ENCODE measurements at regions not wholly inside any gene's neighbourhood (a gene's known extent, or its start where the extent isn't known, plus 50 kb on each side); places are given as distances from the start of the nearest gene placed in this dataset.

DNA sequence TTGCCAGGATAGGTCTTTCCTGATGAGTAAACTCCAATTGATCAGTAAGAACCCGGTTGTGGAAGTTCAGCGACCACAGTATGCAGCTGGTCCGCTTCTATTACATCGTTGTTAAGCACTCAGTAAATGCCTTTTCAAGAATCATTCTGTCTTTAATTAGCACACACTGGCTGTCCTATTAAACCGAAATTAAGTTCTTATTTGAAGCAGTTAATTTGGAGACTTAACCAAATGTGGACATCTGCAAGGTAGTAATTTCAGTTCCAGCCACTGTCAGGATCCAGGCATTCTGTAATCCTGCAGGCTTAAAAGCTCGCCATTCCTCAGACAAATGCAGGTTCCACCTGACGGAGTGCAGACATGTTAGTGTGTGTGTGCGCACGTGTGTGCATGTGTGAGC is 254.6 kb downstream of the IRX2 start:
- FAIRE-seq (no peak), DNase-seq (ENCODE audit: insufficient read length, low spot score) (no peak)
- TF ChIP-seq, protein P1, sequence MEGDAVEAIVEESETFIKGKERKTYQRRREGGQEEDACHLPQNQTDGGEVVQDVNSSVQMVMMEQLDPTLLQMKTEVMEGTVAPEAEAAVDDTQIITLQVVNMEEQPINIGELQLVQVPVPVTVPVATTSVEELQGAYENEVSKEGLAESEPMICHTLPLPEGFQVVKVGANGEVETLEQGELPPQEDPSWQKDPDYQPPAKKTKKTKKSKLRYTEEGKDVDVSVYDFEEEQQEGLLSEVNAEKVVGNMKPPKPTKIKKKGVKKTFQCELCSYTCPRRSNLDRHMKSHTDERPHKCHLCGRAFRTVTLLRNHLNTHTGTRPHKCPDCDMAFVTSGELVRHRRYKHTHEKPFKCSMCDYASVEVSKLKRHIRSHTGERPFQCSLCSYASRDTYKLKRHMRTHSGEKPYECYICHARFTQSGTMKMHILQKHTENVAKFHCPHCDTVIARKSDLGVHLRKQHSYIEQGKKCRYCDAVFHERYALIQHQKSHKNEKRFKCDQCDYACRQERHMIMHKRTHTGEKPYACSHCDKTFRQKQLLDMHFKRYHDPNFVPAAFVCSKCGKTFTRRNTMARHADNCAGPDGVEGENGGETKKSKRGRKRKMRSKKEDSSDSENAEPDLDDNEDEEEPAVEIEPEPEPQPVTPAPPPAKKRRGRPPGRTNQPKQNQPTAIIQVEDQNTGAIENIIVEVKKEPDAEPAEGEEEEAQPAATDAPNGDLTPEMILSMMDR (IDR thresholded peaks at IDR 0.05; ENCODE audit: insufficient read depth, missing control alignments) = no peak

DNA sequence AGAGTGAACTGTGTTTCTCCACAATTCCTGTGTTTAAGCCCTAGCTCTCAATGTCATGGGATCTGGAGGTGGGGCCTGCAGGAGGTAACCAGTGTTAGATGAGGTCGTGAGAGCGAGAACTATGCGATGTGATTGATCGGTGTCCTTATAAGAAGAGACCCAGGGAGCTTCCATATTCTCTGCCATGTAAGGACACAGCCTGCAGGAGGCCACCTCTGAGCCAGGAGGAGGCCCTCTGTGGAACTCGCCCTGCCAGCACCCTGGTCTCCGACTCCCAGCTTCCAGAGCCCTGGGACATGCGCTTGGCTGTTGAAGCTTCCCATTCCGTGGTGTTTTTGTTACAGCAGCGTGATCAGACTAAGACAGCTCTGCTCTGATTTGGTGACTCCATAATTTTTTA is 255.4 kb downstream of the IRX2 start:
- TF ChIP-seq, protein P1 (IDR thresholded peaks at IDR 0.05; ENCODE audit: insufficient read depth, missing control alignments) = no peak
- FAIRE-seq (no peak), DNase-seq (ENCODE audit: insufficient read length, low spot score) (no peak)

DNA sequence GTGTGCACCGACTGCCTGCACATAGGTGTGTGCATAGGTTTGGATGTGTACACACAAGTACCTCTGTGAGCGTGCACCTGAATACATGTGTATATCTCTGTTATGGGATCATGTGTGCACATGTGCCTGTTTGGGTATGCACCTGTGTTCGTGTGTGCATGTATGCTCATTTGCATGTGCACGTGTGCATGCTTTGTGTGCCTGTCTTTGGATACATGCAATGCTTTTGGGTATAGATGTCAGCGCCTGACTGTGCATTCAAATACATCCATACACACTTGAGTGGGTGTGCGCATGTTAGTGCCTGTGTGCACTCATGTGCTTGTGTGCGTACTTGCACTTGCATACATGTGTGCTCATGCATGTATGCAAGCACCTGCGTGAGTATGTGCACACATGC is 258.1 kb downstream of the IRX2 start:
- no peak for FAIRE-seq

DNA sequence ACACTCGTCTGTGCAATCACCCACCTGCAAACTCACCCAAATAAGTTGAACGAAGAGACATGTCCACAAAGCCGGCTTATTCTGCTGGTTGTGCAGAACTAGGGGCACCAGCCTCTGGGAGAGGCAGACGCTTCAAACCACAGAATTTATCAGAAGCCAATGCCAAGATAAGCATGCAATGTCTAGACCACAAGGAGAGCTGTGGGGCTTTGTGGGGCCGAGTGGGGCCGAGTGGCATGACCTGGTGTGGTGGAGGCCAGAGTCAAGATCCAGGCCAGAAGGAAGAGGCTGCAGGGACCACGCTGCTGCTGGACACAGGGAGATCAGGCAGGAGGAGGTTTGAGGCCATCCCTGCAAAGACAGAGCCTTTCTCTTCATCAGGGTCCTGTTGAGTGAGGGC is 259.0 kb downstream of the IRX2 start:
- FAIRE-seq = no peak
- DNase-seq (ENCODE audit: insufficient read length, low spot score) = no peak
- TF ChIP-seq, protein P1 (IDR thresholded peaks at IDR 0.05; ENCODE audit: insufficient read depth, missing control alignments) = no peak

More for the DNA sequence above, 258.1 kb downstream of the IRX2 start:
- no peak for DNase-seq (ENCODE audit: insufficient read length, low spot score)
- TF ChIP-seq, protein P1 (IDR thresholded peaks at IDR 0.05; ENCODE audit: insufficient read depth, missing control alignments) = no peak

DNA sequence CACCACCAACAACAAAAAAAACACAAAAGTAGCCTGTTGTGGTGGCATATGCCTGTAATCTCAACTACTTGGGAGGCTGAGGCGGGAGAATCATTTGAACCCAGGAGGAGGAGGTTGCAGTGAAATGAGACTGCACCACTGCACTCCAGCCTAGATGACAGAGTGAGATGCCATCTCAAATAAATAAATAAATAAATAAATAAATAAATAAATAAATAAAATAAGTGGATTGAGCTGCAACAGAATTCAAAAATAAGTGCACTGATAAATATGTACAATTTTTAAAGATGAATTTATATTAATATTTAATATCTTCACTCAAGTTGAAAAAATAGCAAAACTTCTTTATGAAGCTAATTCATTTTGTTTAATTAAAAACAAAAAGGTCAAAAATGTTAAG is 259.6 kb downstream of the IRX2 start:
- FAIRE-seq = no peak
- TF ChIP-seq, protein P1 (IDR thresholded peaks at IDR 0.05; ENCODE audit: insufficient read depth, missing control alignments) = no peak
- no peak for DNase-seq (ENCODE audit: insufficient read length, low spot score)

DNA sequence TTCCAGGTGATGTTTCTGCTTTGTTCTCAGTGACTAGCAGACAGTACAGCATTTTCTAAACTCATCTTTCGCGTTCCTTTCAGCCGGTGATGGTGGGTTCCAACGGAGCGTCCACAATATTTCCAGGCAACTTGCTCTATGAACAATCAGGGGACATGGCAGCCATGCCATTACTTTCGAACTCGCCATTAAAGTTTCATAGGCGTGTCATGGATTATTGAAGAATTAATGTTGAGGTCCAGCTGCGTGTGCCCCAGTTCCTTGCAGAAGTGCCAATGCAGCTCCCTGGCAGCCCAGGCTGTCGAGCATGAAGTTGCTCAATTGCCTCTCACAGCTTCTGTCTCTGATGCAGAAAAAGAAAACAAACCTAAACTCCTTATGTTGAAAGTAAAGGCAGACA is 262.2 kb downstream of the IRX2 start:
- no peak for FAIRE-seq
- TF ChIP-seq, protein P1 (IDR thresholded peaks at IDR 0.05; ENCODE audit: insufficient read depth, missing control alignments) = no peak

DNA sequence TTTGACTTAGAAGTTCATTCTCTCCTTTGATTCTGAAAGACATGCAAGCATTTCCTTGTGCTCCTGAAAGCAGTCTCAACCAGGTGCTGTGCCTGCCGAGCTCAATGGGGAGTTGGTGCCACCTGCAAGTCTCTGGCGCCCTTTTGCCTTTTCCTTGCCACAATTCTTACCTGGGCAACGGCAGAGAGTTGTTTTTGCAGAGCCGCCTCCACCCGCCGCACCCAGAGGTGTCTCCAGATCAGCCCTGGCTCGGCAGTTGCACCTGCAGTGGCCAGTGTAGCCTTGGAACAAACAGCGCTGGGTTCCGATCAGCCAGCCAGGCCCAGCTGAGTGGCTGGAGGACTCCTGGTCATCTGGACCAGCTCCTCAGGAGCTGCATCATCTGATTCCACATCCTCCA is 262.9 kb downstream of the IRX2 start:
- TF ChIP-seq, protein P1 (IDR thresholded peaks at IDR 0.05; ENCODE audit: insufficient read depth, missing control alignments) = no peak
- no peak for DNase-seq (ENCODE audit: insufficient read length, low spot score)
- FAIRE-seq = no peak

More for the DNA sequence above, 262.2 kb downstream of the IRX2 start:
- no peak for DNase-seq (ENCODE audit: insufficient read length, low spot score)

Measured in D721Med (cell line).